ENCODE measurements at regions not wholly inside any gene's neighbourhood (a gene's known extent, or its start where the extent isn't known, plus 50 kb on each side); places are given as distances from the start of the nearest gene placed in this dataset.
"Not testable (repeated sequence)": the region's sequence is repeated elsewhere in the genome, so short reads cannot be mapped to it uniquely, and the experiment has no call there.

GRCh38 chr18:1511619-1512311 is 607.1 kb downstream of the ADCYAP1 start:
- Histone ChIP-seq H3K36me3 (no peaks in the 10 kb centered on the region), H3K4me3 (ENCODE audit: low read depth, low read length) (no peak overlapping the region), H3K9me3 (ENCODE audit: severe bottlenecking) (no peaks in the 10 kb centered on the region), H3K27me3 (ENCODE audit: insufficient read depth, low read depth, severe bottlenecking) (no peaks in the 10 kb centered on the region), H3K27ac (no peak overlapping the region)
- no peak for DNase-seq
- no peak for TF ChIP-seq CTCF (IDR thresholded peaks at IDR 0.05; ENCODE audit: low read depth, low read length)

DNA sequence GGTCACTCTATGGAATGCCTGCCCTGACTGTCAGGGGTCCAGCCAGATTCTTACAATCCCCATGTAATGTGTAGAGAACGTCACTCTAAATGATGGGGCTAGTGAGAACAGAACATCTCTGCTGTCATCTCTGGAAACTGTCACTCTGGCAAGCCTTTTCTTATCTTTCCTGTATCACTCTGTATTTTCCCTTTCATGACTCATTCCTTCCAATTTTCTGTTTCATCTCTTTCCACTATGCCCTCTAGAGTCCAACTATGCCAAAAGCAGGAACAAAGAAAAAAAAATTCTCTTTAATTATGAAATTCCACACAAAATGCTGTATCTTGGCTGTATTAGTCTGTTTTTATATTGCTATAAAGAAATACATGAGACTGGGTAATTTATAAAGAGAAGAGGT is 608.8 kb downstream of the ADCYAP1 start:
- TF ChIP-seq CTCF (IDR thresholded peaks at IDR 0.05; ENCODE audit: low read depth, low read length) = no peak
- Histone ChIP-seq H3K36me3 (no peaks in the 10 kb centered on the region), H3K27me3 (ENCODE audit: insufficient read depth, low read depth, severe bottlenecking) (no peaks in the 10 kb centered on the region), H3K27ac (no peak overlapping the region), H3K4me3 (ENCODE audit: low read depth, low read length) (no peak overlapping the region), H3K9me3 (ENCODE audit: severe bottlenecking) (no peaks in the 10 kb centered on the region)
- DNase-seq = no peak

DNA sequence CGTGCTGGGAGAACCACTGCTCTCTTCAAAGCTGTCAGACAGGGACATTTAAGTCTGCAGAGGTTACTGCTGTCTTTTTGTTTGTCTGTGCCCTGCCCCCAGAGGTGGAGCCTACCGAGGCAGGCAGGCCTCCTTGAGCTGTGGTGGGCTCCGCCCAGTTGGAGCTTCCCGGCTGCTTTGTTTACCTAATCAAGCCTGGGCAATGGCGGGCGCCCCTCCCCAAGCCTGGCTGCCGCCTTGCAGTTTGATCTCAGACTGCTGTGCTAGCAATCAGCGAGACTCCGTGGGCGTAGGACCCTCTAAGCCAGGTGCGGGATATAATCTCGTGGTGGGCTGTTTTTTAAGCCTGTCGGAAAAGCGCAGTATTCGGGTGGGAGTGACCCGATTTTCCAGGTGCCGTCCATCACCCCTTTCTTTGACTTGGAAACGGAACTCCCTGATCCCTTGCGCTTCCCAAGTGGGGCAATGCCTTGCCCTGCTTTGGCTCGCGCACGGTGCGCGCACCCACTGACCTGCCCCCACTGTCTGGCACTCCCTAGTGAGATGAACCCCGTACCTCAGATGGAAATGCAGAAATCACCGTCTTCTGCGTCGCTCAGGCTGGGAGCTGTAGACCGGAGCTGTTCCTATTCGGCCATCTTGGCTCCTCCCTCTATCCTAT is 617.0 kb downstream of the ADCYAP1 start:
- H3K27ac ChIP-seq; DNase-seq; H3K27me3 ChIP-seq (ENCODE audit: insufficient read depth, low read depth, severe bottlenecking); H3K36me3 ChIP-seq; H3K9me3 ChIP-seq (ENCODE audit: severe bottlenecking); H3K4me3 ChIP-seq (ENCODE audit: low read depth, low read length): not testable (repeated sequence)

- DNase-seq = no peak
- Histone ChIP-seq H3K27me3 (ENCODE audit: insufficient read depth, low read depth, severe bottlenecking) (no peaks in the 10 kb centered on the region), H3K4me3 (ENCODE audit: low read depth, low read length) (no peak overlapping the region), H3K36me3 (no peaks in the 10 kb centered on the region), H3K9me3 (ENCODE audit: severe bottlenecking) (no peaks in the 10 kb centered on the region), H3K27ac (no peak overlapping the region)
- TF ChIP-seq CTCF (IDR thresholded peaks at IDR 0.05; ENCODE audit: low read depth, low read length) = no peak
Measured at GRCh38 chr18:1522249-1522615, 617.6 kb downstream of the ADCYAP1 start.

GRCh38 chr18:1526991-1527390 is 622.3 kb downstream of the ADCYAP1 start:
- no peak for DNase-seq
- TF ChIP-seq CTCF (IDR thresholded peaks at IDR 0.05; ENCODE audit: low read depth, low read length) = no peak
- Histone ChIP-seq H3K27me3 (ENCODE audit: insufficient read depth, low read depth, severe bottlenecking) (no peaks in the 10 kb centered on the region), H3K27ac (no peak overlapping the region), H3K4me3 (ENCODE audit: low read depth, low read length) (no peak overlapping the region), H3K9me3 (ENCODE audit: severe bottlenecking) (no peaks in the 10 kb centered on the region), H3K36me3 (no peaks in the 10 kb centered on the region)

GRCh38 chr18:1527805-1528204 is 623.1 kb downstream of the ADCYAP1 start:
- no peaks in the 10 kb centered on the region for H3K9me3 ChIP-seq (ENCODE audit: severe bottlenecking)
- DNase-seq = no peak
- no peak for TF ChIP-seq CTCF (IDR thresholded peaks at IDR 0.05; ENCODE audit: low read depth, low read length)
- no peak overlapping the region for H3K4me3 ChIP-seq (ENCODE audit: low read depth, low read length)
- H3K27me3 ChIP-seq (ENCODE audit: insufficient read depth, low read depth, severe bottlenecking) = no peaks in the 10 kb centered on the region
- H3K36me3 ChIP-seq = no peaks in the 10 kb centered on the region
- no peak overlapping the region for H3K27ac ChIP-seq
